Astrocyte (in vitro differentiated cells and primary cell): ENCODE measurements at regions not wholly inside any gene's neighbourhood (a gene's known extent, or its start where the extent isn't known, plus 50 kb on each side); places are given as distances from the start of the nearest gene placed in this dataset.

Experiments
- DNase-seq: peaks from one replicate; pipeline ENCODE4 v3.0.0-alpha.2; 2010; ENCODE audit warnings: low read depth
- FAIRE-seq: peaks from 2 replicates; lab custom pipeline; 2011; peaks lifted over from hg19 to GRCh38; lab: Jason Lieb, UNC
- H2AFZ ChIP-seq: 2 replicates; pipeline ENCODE4 v1.6.0; 2012; ENCODE audit warnings: low read depth, low read length, inconsistent platforms
- H3K27ac ChIP-seq: 2 replicates; pipeline ENCODE4 v1.5.1; 2011; ENCODE audit warnings: low read depth, low read length, inconsistent platforms
- H3K27me3 ChIP-seq: 2 replicates; pipeline ENCODE4 v1.6.0; 2011; ENCODE audit warnings: low read length, inconsistent platforms; ENCODE audit not compliant: insufficient read depth
- H3K36me3 ChIP-seq: 2 replicates; pipeline ENCODE4 v1.5.1; 2011; ENCODE audit warnings: low read length, inconsistent platforms; ENCODE audit not compliant: insufficient read depth
- H3K4me1 ChIP-seq: 2 replicates; pipeline ENCODE4 v1.5.1; 2011; ENCODE audit warnings: low read length, inconsistent platforms; ENCODE audit not compliant: insufficient read depth
- H3K4me2 ChIP-seq: 2 replicates; pipeline ENCODE4 v1.6.0; 2012; ENCODE audit warnings: low read length, inconsistent platforms
- H3K4me3 ChIP-seq: 2 replicates; pipeline ENCODE4 v1.5.1; 2011; ENCODE audit warnings: low read depth, mild to moderate bottlenecking, low read length, inconsistent platforms; ENCODE audit not compliant: insufficient read depth
- H3K79me2 ChIP-seq: 2 replicates; pipeline ENCODE4 v1.6.0; 2012; ENCODE audit warnings: mild to moderate bottlenecking, low read length, inconsistent platforms; ENCODE audit not compliant: insufficient read depth
- H3K9ac ChIP-seq: 2 replicates; pipeline ENCODE4 v1.6.0; 2012; ENCODE audit warnings: mild to moderate bottlenecking, low read length, inconsistent platforms
- H3K9me3 ChIP-seq: 2 replicates; pipeline ENCODE4 v1.5.1; 2012; ENCODE audit warnings: low read depth, mild to moderate bottlenecking, low read length, inconsistent platforms; ENCODE audit not compliant: insufficient read depth
- H4K20me1 ChIP-seq: 2 replicates; pipeline ENCODE4 v1.6.0; 2012; ENCODE audit warnings: low read length, inconsistent platforms; ENCODE audit not compliant: insufficient read depth
- H3K27ac Mint-ChIP-seq: one replicate; pipeline ENCODE4 v1.8.0; 2021; ENCODE audit warnings: mild to moderate bottlenecking, mixed read lengths; ENCODE audit not compliant: unreplicated experiment
- H3K27me3 Mint-ChIP-seq: one replicate; pipeline ENCODE4 v1.8.0; 2021; ENCODE audit warnings: low read depth, mixed read lengths; ENCODE audit not compliant: unreplicated experiment
- H3K36me3 Mint-ChIP-seq: one replicate; pipeline ENCODE4 v1.8.0; 2021; ENCODE audit warnings: low read depth, mixed read lengths; ENCODE audit not compliant: unreplicated experiment
- H3K4me1 Mint-ChIP-seq: one replicate; pipeline ENCODE4 v1.8.0; 2021; ENCODE audit warnings: low read depth, mixed read lengths; ENCODE audit not compliant: unreplicated experiment
- H3K4me3 Mint-ChIP-seq: one replicate; pipeline ENCODE4 v1.8.0; 2021; ENCODE audit warnings: mild to moderate bottlenecking, moderate library complexity, mixed read lengths; ENCODE audit not compliant: unreplicated experiment
- H3K9me3 Mint-ChIP-seq: one replicate; pipeline ENCODE4 v1.8.0; 2021; ENCODE audit warnings: mild to moderate bottlenecking, mixed read lengths; ENCODE audit not compliant: unreplicated experiment
- EZH2 ChIP-seq: IDR thresholded peaks from 2 replicates; pipeline ENCODE4 v1.6.1; 2012; ENCODE audit warnings: mild to moderate bottlenecking, low read length, inconsistent platforms; ENCODE audit not compliant: insufficient read depth
- TF ChIP-seq, protein P1 (sequence below): IDR thresholded peaks from 2 replicates; pipeline ENCODE4 v1.5.1; 2011; ENCODE audit warnings: low read depth, mild to moderate bottlenecking, inconsistent platforms, low read length, moderate library complexity; ENCODE audit not compliant: insufficient read depth

DNA sequence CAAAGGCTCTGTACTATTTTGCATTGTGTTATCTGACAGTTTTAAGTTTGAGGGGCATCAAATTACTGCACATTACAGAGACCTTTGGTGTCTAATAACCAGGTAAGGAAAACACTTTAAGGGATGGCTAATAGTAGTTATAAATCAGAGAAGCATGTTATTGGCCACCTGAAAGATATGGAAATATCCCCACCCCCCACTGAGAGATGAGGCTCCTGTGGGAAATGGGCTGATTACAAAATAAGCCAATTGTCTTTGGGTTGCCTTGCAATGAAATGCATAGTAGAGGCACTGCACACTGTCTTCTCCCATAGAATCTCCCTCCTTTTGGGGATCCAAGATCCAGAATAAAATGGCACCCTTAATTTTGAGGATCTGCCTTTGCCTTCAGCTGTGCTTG lies 91.0 kb downstream of the IGLL5 start:
- no peaks in the 10 kb centered on the region for H4K20me1 ChIP-seq
- Mint-ChIP-seq H3K36me3 (no peaks in the 10 kb centered on the region), H3K4me1 (no peaks in the 10 kb centered on the region), H3K27me3 (peaks cover 31% of the 10 kb centered on the region), H3K9me3 (peaks cover 7% of the 10 kb centered on the region), H3K27ac (no peak overlapping the region), H3K4me3 (no peak overlapping the region)
- H3K27ac ChIP-seq, result no peak overlapping the region
- H3K36me3 ChIP-seq, result no peaks in the 10 kb centered on the region
- no peak for FAIRE-seq
- no peaks in the 10 kb centered on the region for H3K79me2 ChIP-seq
- no peaks in the 10 kb centered on the region for H3K9me3 ChIP-seq
- H3K4me3 ChIP-seq, result no peak overlapping the region
- no peaks in the 10 kb centered on the region for H3K27me3 ChIP-seq
- TF ChIP-seq EZH2, result no peak
- TF ChIP-seq, protein P1, sequence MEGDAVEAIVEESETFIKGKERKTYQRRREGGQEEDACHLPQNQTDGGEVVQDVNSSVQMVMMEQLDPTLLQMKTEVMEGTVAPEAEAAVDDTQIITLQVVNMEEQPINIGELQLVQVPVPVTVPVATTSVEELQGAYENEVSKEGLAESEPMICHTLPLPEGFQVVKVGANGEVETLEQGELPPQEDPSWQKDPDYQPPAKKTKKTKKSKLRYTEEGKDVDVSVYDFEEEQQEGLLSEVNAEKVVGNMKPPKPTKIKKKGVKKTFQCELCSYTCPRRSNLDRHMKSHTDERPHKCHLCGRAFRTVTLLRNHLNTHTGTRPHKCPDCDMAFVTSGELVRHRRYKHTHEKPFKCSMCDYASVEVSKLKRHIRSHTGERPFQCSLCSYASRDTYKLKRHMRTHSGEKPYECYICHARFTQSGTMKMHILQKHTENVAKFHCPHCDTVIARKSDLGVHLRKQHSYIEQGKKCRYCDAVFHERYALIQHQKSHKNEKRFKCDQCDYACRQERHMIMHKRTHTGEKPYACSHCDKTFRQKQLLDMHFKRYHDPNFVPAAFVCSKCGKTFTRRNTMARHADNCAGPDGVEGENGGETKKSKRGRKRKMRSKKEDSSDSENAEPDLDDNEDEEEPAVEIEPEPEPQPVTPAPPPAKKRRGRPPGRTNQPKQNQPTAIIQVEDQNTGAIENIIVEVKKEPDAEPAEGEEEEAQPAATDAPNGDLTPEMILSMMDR, result no peak
- no peak overlapping the region for H3K4me2 ChIP-seq
- H2AFZ ChIP-seq, result no peak overlapping the region
- no peak for DNase-seq
- H3K4me1 ChIP-seq, result no peaks in the 10 kb centered on the region
- no peak overlapping the region for H3K9ac ChIP-seq

DNA sequence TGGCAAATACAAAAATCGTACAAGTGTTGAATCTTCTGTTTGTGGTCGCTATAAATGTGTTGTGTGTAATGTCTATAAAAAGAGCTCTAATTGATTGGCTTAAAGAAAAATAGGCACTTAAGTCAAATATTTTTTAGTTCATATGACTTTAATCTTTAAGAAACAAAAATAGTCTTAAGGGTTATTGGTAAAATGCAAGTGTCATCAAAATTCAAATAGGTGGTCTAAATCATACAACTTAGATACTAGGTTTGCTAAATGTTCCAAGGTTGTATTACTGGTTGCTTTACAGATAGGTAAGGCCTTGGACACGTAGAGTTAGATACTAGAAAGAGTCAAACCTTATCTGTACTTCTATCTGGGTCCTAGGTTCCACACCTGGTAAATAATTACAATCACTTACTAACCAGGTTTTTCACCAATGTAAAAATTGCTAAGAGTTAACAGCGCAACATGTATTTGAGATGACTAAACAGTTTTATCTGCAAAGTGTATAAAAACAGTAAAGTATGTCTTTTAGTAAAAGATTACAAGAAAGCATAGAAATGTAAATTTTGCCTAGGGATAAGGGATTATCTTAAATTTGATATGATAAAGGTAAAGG lies 91.1 kb upstream of the GNAZ start:
- Histone ChIP-seq H2AFZ (no peak overlapping the region), H3K79me2 (no peaks in the 10 kb centered on the region), H3K27me3 (no peaks in the 10 kb centered on the region), H3K9me3 (no peaks in the 10 kb centered on the region), H3K36me3 (no peaks in the 10 kb centered on the region), H3K4me1 (no peaks in the 10 kb centered on the region), H3K9ac (no peak overlapping the region), H3K4me3 (no peak overlapping the region), H4K20me1 (no peaks in the 10 kb centered on the region), H3K27ac (no peak overlapping the region), H3K4me2 (no peak overlapping the region)
- FAIRE-seq, result no peak
- DNase-seq, result no peak
- H3K27me3 Mint-ChIP-seq, result peaks cover 31% of the 10 kb centered on the region
- H3K4me3 Mint-ChIP-seq, result no peak overlapping the region
- peaks cover 10% of the 10 kb centered on the region for H3K9me3 Mint-ChIP-seq
- H3K4me1 Mint-ChIP-seq, result no peaks in the 10 kb centered on the region
- TF ChIP-seq, protein P1, result no peak
- no peak for TF ChIP-seq EZH2
- no peak overlapping the region for H3K27ac Mint-ChIP-seq
- no peaks in the 10 kb centered on the region for H3K36me3 Mint-ChIP-seq

DNA sequence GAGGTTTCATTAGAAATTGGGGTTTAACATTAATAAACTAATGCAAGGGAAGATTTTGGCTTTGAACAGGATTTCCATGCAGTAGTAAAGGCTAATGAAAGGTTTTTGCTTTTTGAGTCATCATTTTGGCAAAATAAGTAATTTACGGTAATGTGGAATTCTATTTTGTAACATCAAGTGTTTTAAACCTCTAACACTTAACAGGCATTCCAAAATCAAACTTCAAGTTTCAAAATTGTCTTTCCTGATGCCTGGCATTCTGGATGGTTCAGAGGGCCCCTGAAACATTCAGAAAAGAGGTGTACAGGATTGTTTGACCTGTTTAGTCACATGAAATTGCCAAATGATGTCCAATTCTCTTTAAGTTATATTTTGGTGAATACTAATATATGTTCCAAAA lies 90.4 kb upstream of the GNAZ start:
- Histone ChIP-seq H3K79me2 (no peaks in the 10 kb centered on the region), H3K4me3 (no peak overlapping the region), H3K9ac (no peak overlapping the region), H3K4me1 (no peaks in the 10 kb centered on the region), H3K27ac (no peak overlapping the region), H3K36me3 (no peaks in the 10 kb centered on the region), H3K9me3 (no peaks in the 10 kb centered on the region), H2AFZ (no peak overlapping the region), H3K27me3 (no peaks in the 10 kb centered on the region), H4K20me1 (no peaks in the 10 kb centered on the region), H3K4me2 (no peak overlapping the region)
- Mint-ChIP-seq H3K9me3 (peaks cover 12% of the 10 kb centered on the region), H3K36me3 (no peaks in the 10 kb centered on the region), H3K4me1 (no peaks in the 10 kb centered on the region), H3K4me3 (no peak overlapping the region), H3K27me3 (peaks cover 29% of the 10 kb centered on the region), H3K27ac (no peak overlapping the region)
- no peak for DNase-seq
- no peak for TF ChIP-seq EZH2
- TF ChIP-seq, protein P1, result no peak
- no peak for FAIRE-seq
